GM21723 (cell line): ENCODE measurements at regions not wholly inside any gene's neighbourhood (a gene's known extent, or its start where the extent isn't known, plus 50 kb on each side); places are given as distances from the start of the nearest gene placed in this dataset.

ENCODE experiments used
- ATAC-seq: cut with Tn5 transposase; IDR thresholded peaks from one replicate; pipeline ENCODE4 v1.9.1; 2021; ENCODE audit warnings: mild to moderate bottlenecking, moderate library complexity; ENCODE audit not compliant: unreplicated experiment

DNA sequence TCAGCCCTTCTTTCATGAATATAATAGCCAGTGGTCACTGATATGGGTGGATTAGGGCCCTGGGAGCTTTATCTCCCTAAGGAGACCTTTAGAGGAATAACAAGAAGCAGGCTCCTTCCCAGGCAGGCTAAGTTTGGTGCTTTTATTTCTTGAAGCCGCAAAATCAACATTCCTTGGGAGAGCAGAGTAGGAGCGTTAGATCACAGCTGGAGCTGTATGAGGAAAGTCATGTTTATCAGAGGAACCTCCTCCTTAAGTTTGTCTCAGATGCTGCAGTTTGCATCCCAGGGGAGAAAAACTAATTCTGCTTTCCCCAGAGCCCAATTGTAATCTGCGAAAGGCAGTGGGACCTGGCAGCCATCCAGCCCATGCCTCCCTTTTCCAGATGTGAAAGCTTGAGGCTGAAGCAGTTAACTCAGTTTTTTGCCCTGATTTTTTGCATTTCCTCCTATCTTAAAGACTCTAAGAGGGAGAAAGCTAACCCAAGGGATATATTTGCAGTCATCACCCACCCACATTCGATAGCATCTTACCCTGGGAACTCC is 186.0 kb upstream of the FRMPD4 start:
- no peak for ATAC-seq

DNA sequence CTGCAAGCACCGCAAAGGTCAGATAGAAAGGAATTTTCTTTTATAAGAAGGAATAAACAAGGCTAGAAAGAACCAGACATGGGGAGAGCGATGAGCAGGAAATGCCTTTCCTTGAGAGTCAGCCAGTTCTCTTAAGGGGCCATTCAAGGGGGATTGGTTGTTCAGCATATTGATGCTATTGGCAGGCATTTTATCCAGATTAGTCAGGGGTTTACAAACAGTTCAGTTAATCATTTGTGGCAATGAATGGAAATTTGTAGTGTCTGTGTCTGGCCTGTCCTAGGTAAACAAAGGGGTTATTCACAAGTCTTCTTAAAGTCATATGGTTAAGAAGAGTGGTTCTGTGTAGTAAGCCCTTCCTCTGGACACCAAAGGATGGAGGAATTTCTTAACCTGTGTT is 184.7 kb upstream of the FRMPD4 start:
- ATAC-seq = no peak

DNA sequence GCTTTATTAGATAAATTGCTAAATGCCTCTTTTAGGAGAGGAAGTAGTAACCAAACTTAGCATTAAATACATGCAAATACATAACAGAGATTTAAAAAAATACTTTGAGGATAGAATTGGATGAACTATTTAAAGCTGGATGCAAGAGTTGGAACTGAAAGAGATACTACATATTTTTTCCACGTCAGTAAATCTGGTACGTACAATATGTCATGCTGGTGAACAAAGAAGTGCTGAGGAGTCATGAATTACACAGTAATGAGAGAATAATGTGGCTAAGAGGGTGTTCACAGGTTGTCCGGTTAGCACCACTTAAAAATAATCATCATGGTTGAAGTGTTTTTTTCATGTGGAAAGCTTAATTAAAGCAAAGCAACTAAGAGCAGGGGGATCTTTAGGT is 184.1 kb upstream of the FRMPD4 start:
- no peak for ATAC-seq

DNA sequence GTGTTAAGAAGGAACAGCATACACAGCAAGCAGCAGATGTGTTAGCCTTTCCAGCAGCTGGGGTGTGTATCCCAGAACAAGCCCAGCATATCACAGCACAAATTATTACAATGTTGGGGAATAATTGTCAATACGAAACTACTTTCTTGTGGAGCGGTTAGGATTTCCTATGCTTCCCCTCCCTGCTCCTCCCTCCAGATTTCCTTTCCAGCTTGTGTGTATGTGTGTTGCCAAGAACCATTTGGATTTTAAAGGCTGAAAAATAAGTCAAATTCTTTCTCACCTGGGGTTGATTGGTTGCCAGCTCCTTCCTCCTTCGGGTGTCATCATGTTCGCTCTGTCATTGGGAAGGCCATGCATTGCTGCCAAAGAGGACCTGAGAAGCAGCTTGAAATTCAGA is 178.2 kb upstream of the FRMPD4 start:
- ATAC-seq = no peak

DNA sequence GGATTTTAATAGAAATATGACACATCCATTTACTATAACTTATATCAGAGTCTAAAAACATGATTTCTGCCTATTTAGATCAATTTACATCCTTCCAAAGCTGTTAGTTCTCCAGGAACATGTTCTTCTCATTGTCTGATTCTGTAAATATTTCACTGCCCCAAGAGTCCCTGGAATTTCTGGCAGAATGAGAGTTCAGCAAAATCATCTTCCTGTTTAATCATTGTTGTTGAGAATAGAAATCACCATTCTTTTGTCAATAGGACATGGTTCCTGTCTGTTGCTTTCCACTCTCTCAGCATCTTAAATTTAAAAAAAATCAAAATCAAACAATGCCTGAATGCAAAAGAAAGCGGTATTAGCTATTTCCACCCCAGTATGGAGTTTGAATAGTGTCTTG is 172.8 kb upstream of the FRMPD4 start:
- ATAC-seq = no peak

DNA sequence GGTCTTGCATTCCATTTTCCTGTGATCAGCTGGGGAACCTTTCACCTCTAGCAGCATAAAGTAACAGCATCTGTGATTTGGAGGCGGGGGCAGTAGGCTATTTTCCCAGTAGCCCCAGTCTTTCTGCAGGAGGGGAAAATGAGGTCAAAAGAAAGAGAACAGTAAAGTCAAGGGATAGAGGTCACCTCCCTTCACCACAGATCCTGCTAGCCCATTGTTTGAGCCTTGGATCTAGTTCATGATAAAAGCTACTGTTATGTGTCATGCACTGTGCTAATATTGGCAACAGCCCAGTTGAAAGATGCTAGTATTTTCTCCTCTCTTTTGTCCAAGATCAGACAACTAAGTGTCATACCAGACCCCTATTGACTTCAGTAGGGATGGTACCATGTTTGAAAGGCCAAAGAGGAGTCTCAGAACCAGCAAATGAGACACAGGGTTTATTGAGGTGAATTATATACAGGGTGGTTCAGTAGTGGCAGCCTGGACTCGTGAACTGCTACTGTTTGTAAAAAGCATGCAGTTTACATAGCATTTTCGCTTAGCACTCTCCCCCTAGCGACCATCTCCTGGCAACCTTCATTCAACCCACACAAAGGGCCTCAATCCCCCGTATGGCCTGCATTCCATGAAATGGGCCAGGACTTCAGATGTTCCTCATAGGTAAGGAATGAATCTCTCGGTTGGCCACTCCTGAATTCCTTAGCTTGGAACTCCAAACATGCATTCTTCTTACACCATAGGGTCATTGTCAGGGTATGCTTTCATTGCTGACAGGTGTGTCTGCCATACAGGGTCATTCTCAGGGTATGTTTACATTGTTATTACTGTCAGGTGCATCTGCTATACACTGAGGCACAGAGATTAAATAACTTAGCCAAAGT is 170.0 kb upstream of the FRMPD4 start:
- ATAC-seq = no peak

DNA sequence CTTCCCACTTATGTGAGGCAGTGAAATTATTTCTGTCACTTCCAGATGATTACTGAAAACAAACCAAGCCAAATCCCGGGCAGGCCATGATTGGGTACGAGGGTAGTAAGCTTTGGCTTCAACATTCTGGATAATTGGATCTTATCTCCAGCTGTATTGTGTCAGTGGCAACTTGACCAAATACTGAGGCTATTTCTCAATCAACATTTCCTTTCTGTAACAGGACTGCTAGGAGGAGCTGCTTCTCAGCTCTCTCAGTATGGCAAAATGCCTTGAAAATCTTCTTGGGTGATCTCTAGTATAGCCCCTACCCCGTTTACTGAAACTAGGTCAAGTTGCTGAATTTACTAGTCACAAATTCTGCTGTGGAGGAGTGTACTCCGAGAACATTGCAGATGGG is 169.3 kb upstream of the FRMPD4 start:
- ATAC-seq = no peak

DNA sequence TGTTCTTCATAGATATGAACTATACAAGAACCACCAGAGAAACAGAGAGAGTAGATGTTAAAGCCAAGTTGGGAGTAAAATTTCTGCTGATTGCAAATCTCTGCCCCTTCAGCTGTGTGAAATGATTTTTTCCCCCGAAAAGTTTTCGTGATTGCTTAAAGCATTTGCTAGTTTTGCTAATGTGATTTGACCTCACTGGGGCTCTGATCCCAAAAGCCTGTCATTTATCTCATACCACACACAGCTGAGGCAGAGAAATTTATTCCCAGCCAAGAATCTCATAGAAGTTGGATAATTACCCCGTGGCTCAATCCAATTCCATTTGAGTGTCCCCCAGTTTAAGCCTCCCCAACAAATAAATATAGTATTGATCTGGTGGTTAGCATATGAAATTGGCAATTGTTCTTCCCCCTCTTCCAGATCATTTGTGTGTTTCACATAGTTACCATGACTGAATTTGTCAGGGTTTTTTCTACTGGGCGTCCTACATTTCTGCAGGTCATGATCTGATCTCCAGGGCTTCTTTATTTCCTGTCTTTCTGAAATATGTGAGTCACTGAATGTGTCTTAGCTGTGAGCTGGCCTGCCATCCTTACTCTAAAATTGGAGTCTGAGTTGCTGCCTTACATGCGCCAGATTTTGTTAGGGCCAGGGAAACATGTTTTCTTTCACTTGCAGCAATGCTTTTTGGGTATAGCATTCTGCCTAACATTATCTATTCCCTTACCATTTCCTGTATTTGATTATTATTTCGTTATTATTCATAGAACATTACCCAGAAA is 167.5 kb upstream of the FRMPD4 start:
- no peak for ATAC-seq

DNA sequence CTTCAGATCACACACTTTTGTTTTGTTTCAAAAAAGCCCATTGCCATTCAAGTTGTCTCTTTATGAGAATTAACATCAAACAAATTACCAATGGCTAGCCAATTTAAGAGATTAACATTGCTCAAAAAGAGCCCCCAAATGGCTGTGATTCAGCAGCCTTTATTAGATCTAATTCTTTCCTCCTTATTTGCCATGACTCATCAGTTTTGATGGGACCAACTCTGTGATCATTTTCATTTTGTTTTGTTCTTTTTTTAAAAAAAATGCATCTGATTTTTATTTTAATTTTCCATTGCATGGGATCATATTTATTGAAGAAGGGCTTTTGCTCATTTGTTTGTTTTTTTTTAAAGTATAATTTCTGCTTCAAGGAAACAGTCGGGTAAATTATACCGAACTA is 161.6 kb upstream of the FRMPD4 start:
- no peak for ATAC-seq

DNA sequence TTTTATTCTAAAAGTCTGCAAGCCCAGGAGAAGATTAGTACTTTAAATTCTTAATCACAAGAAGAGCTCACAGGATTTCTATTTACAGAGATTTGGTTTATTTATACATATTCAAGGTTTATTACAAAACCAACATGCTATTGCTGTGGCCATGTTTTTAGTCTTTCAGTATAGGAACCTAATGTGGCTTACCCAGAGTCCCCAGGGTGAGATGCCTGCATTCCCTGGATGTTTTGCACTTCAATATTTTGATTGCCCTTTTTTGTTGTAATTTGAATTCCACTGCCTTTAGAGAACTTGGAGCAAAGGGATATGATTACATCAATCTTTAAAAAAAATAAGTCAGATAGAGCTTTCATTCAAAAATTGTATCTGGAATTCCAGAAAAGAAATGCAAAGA is 146.0 kb upstream of the FRMPD4 start:
- ATAC-seq = no peak

DNA sequence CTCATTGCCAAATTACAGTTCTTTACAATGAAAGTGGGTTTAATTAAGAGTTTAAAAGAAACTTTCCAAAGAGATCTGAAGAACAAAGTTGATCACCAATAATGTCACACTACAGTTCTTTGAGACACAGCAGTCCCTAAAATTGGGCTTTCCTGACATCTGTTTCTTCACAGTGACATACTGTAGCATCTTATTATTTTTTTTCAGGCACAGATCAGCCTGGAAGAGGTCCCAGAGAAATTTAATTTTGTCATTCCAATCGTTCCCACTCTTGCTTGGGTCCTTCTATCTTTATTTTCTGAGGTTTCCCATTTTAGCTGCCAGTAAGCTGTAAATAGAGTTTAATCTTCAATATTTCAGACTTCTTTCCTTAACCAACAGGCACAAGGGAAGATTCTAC is 143.1 kb upstream of the FRMPD4 start:
- no peak for ATAC-seq

DNA sequence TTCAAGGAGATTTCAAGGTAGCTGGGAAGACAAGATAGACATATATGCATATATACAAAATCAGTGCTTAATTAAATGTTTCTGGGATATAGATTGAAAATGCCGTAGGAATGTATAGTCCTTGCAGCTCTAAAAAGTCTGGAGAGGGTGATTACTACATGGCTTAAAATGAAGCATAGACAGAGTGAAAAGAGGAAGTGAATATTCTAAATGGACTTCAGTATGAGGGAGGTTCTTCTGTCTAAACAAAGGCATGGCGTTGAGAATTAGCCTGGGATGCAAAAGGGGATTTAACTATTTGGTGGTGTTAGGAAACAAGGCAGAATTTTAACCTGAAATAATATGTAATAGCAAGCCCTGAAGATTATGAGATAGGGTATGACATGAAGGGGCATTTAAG is 141.5 kb upstream of the FRMPD4 start:
- ATAC-seq = no peak

DNA sequence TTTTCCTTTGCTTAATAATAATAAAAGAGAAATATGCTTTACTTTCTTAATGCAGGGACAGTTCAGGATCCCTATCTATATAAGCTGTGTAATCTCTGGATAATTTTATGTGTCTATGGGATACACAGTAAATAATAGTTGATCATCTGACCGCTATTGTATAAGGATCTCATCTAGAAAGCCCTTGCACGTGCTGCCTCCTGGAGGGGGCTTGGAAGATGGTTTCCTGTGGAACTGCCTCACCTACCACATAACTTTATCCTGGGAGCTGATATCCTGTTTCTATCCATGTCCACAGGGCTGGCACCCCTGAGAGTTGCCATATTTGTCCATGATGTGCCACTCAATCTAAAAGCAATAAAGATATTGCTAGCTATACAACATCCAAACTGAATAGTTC is 139.3 kb upstream of the FRMPD4 start:
- no peak for ATAC-seq

DNA sequence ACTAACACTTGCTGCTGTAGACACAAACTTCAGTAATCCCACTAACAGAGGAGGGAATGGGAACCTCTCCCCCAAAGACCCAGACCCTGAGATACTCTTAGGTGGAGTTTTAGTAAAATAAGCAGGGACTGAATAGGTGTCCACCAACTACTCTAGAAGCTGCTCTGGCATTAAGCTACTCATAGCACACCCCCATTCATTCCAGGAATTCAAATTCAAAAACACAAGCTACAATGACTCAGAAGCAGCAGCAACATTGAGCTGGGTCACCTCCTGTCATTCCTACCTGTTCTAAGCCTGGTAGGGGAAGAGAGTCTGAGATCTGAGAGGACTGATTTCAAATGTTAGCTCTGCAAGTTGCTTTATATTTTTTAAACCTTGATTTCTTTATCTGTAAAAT is 135.4 kb upstream of the FRMPD4 start:
- ATAC-seq = no peak

DNA sequence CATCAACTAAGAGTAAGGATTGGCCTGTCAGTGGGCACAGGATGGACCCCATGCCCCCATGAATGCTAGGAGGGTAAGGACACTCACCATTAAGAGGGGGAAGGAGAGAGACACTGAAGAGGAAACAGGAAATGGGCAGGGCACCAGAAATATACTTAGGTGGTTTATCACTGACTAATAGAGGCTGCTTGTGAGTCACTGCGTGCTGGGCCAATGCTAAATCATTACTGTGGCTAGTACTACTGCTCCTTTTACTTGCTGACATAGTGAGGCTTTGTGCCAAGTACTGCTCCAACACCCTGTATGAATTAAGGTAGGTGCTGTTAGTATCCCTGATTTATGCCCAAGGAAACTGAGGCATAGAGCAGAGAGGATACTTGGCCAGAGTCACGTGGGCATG is 130.4 kb upstream of the FRMPD4 start:
- no peak for ATAC-seq

DNA sequence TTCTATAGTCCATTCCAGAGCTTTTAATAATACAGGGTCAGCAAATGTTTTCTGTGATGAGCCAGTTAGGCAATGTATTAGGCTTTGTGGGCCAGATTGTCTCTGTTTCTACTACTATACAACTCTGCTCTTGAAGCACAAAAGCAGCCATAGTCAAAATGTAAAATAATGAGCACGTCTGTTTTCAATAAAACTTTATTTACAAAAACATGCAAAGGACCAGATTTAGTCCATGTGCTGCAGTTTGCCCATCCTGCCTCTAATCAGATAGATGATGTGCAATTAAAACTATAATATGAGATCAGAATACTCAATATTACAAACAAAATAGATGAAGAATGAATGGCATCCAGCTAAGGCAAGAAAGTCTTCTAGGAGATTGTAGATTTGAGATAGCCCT is 127.8 kb upstream of the FRMPD4 start:
- ATAC-seq = no peak

DNA sequence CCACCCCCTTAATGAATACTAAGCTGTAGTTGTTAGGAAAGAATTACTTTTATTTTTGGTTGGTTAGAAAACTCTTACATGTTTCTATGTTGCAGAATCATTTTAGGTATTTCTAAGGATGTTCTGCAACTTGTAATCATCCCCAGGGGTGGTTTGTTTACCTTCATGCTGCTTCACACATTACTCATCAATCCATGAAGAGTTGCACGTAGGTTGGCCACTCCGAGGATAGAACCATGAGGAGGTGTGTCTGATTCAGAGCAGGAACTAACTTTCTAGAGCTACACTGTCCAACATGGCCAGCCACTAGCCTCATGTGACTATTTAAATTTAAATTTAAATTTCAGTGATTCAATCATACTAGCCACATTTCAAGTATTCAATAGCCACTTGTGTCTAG is 127.2 kb upstream of the FRMPD4 start:
- no peak for ATAC-seq

DNA sequence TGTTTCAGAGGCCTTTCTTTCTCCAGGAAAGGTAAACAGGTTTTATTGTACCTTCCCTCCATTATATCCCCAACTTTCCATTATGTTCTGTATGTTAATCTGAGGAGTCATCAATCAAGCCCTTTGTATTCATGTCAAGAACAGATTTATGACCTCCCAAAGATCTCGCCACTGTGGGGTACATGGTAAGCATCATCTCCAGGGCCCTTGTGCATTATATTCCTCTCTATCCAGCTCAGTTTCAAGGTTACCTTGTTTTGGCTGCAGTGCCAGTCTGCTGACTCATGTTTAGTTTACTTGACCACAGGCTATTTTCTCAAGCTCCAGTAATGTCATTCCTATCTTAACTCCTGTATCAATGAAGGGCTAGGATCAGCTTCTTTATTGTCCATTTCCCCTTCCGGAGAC is 125.1 kb upstream of the FRMPD4 start:
- ATAC-seq = no peak

DNA sequence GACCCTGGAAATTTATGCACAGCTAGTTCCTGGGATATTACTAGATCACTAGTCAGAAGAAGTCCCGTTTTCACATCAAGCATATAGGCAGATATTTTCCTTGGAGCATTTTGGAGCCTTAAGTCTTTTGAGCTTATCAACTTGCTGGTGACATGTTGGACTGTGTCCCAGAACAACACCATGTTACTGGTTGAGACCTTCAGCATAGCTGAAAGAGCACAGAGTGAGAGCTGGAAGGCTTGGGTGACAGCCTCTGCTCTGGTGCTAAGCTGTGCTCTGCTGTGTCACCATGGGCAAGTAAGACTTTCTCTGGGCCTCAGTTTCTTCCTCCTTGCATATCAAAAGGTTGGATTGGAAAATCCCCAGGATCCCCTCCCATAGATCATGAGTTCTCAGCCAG is 116.6 kb upstream of the FRMPD4 start:
- ATAC-seq = no peak

DNA sequence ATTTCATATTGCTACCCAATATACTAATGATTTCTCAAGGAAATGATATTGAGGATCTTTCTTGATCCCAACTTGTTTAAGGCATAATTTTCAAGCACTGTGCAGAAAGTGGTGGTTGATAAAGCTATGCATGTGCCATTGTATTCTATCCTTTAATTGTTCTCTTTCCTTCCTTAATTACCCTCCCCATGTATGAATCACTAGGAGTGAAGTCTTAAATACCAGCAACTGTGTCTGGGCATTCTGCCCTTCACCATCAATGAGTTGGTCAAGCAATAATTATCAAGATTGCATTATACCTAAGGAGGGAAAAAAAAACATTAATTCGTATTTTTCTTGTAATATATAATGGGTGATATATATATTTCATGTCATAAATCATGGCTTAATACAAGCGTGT is 111.8 kb upstream of the FRMPD4 start:
- ATAC-seq = no peak

DNA sequence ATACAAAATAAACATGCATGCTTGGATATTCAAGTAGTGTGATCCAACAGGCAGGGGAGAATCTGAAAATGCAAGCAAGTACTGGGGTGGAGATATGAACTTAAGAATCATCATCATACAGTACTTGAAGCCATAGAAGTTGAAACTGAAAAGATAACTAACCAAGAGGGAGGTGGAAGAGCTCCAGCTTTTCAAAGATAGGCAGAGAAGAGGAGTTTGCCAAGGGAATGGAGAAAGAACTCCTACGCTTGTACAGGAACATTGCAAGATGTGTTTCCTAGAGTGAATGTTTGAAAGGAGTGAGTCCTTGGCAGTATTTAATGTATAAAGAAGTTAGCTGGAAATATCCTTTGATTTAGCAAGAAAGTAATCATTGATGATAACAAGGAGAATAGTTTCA is 106.2 kb upstream of the FRMPD4 start:
- ATAC-seq = no peak

DNA sequence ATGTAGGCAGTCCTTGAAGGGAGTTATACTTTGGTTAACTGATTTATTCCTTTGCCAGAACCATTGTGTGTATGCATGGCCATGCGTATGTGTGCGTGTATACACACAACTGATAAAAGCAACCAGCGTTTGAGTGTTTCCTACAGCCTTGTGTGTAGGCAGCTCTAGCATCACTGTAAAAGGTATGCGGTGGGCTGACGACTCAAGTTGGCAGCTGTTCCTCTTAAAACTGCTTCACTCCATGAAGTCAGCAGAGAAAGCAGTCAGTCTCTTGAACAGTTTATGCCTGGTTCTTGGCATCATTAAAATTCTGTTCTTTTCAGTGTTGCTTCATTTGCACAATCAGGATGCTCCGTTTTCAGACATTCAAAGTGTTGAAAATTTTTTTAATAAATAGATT is 103.5 kb upstream of the FRMPD4 start:
- no peak for ATAC-seq
